HFFc6 (cell line): ENCODE measurements at regions not wholly inside any gene's neighbourhood (a gene's known extent, or its start where the extent isn't known, plus 50 kb on each side); places are given as distances from the start of the nearest gene placed in this dataset.

Experiments used
- DNase-seq: peaks from one replicate; pipeline ENCODE4 v3.0.0-alpha.2; 2018
- H3K27ac Mint-ChIP-seq: 2 replicates; pipeline ENCODE4 v1.8.0; 2020; ENCODE audit warnings: mild to moderate bottlenecking, mixed read lengths
- H3K27me3 Mint-ChIP-seq: 2 replicates; pipeline ENCODE4 v1.8.0; 2021; ENCODE audit warnings: mild to moderate bottlenecking, moderate library complexity, mixed read lengths; ENCODE audit not compliant: insufficient read depth
- H3K36me3 Mint-ChIP-seq: 2 replicates; pipeline ENCODE4 v1.8.0; 2021; ENCODE audit warnings: low read depth, mixed read lengths
- H3K4me1 Mint-ChIP-seq: 2 replicates; pipeline ENCODE4 v1.8.0; 2020; ENCODE audit warnings: low read depth, mixed read lengths
- H3K4me3 Mint-ChIP-seq: 2 replicates; pipeline ENCODE4 v1.8.0; 2020; ENCODE audit warnings: mild to moderate bottlenecking, moderate library complexity, mixed read lengths
- H3K9me3 Mint-ChIP-seq: 2 replicates; pipeline ENCODE4 v1.8.0; 2020; ENCODE audit warnings: mild to moderate bottlenecking, mixed read lengths
- CTCF ChIP-seq: fragments of 200-600 bp; sonication (generic); IDR thresholded peaks from 2 replicates; pipeline ENCODE4 v1.5.0; 2021; ENCODE audit warnings: antibody characterized with exemption, mild to moderate bottlenecking

- H3K9me3 Mint-ChIP-seq = no peaks in the 10 kb centered on the region
- H3K4me1 Mint-ChIP-seq = peaks cover 24% of the 10 kb centered on the region
- H3K36me3 Mint-ChIP-seq = no peaks in the 10 kb centered on the region
- H3K27me3 Mint-ChIP-seq = no peaks in the 10 kb centered on the region; the same call in 1 of the 2 replicates
- no peak for TF ChIP-seq CTCF
- H3K27ac Mint-ChIP-seq = no peak overlapping the region
- no peak for DNase-seq
- no peak overlapping the region for H3K4me3 Mint-ChIP-seq
These were observed 290.0 kb downstream of the SETD4 start for GRCh38 chr21:35770101-35770945.

GRCh38 chr21:35768187-35768586, 292.1 kb downstream of the SETD4 start:
- DNase-seq = no peak
- H3K27ac Mint-ChIP-seq = no peak overlapping the region
- H3K4me1 Mint-ChIP-seq = peaks cover 21% of the 10 kb centered on the region

GRCh38 chr21:35764586-35764985, 295.7 kb downstream of the SETD4 start:
- no peak for DNase-seq
- Mint-ChIP-seq H3K4me1 (peaks cover 5% of the 10 kb centered on the region; the same call in 1 of the 2 replicates), H3K27me3 (no peaks in the 10 kb centered on the region; the same call in none of the 2 replicates), H3K36me3 (peaks cover 8% of the 10 kb centered on the region; the same call in 1 of the 2 replicates), H3K4me3 (no peak overlapping the region), H3K27ac (no peak overlapping the region), H3K9me3 (no peaks in the 10 kb centered on the region)
- no peak for TF ChIP-seq CTCF

More at GRCh38 chr21:35768187-35768586, 292.1 kb downstream of the SETD4 start:
- no peaks in the 10 kb centered on the region; the same call in none of the 2 replicates for H3K27me3 Mint-ChIP-seq
- H3K36me3 Mint-ChIP-seq = peaks cover 8% of the 10 kb centered on the region; the same call in 1 of the 2 replicates
- H3K9me3 Mint-ChIP-seq = no peaks in the 10 kb centered on the region
- H3K4me3 Mint-ChIP-seq = no peak overlapping the region
- no peak for TF ChIP-seq CTCF

GRCh38 chr21:35764077-35764476, 296.2 kb downstream of the SETD4 start:
- Mint-ChIP-seq H3K36me3 (peaks cover 8% of the 10 kb centered on the region; the same call in 1 of the 2 replicates), H3K9me3 (no peaks in the 10 kb centered on the region), H3K27ac (no peak overlapping the region), H3K4me3 (no peak overlapping the region), H3K4me1 (peaks cover 5% of the 10 kb centered on the region; the same call in 1 of the 2 replicates), H3K27me3 (no peaks in the 10 kb centered on the region; the same call in none of the 2 replicates)
- DNase-seq = no peak
- TF ChIP-seq CTCF = no peak

- Mint-ChIP-seq H3K27me3 (peaks cover 4% of the 10 kb centered on the region), H3K4me1 (no peaks in the 10 kb centered on the region), H3K27ac (no peak overlapping the region), H3K36me3 (no peaks in the 10 kb centered on the region), H3K4me3 (no peak overlapping the region), H3K9me3 (peaks cover 4% of the 10 kb centered on the region)
- TF ChIP-seq CTCF = no peak
- no peak for DNase-seq
These were observed 305.7 kb downstream of the SETD4 start for GRCh38 chr21:35754583-35754982.
